Breast epithelium (tissue), 3 donors: ENCODE measurements at regions not wholly inside any gene's neighbourhood (a gene's known extent, or its start where the extent isn't known, plus 50 kb on each side); places are given as distances from the start of the nearest gene placed in this dataset.

Source experiments
- CTCF ChIP-seq, 3 donors: fragments of 450-650 bp; IDR thresholded peaks; one replicate each; pipeline ENCODE4 v1.5.1; 2016 to 2017; ENCODE audit warnings: antibody characterized with exemption in 3 of 3, mild to moderate bottlenecking in 3 of 3, moderate library complexity in 3 of 3
- POLR2AphosphoS5 ChIP-seq, 3 donors: sonication (generic); formaldehyde crosslinking; IDR thresholded peaks; one replicate each; pipeline ENCODE4 v1.6.1; 2017; ENCODE audit warnings: antibody characterized with exemption in 3 of 3

- TF ChIP-seq CTCF (IDR thresholded peaks at IDR 0.05) (no peak), POLR2AphosphoS5 (IDR thresholded peaks at IDR 0.05) (no peak)
These were observed 178.2 kb downstream of the HS3ST1 start for GRCh38 chr4:11250510-11250909.
